Smooth muscle cell (in vitro differentiated cells): ENCODE measurements at regions not wholly inside any gene's neighbourhood (a gene's known extent, or its start where the extent isn't known, plus 50 kb on each side); places are given as distances from the start of the nearest gene placed in this dataset.
A peak's percentile ranks its signal among the peaks of the same experiment; 100 is the strongest.

ENCODE experiments used
- DNase-seq: peaks from one replicate; lab custom pipeline; 2025; ENCODE audit not compliant: unreplicated experiment; lab: John Stamatoyannopoulos, UW
- H2AFZ ChIP-seq: fragments of 200-600 bp; sonication (generic); 2 replicates; pipeline ENCODE4 v1.6.0; 2016; ENCODE audit warnings: antibody characterized with exemption, low read depth, mild to moderate bottlenecking
- H3F3A ChIP-seq: fragments of 200-600 bp; sonication (generic); 2 replicates; pipeline ENCODE4 v1.6.0; 2017; ENCODE audit warnings: antibody characterized with exemption, low read depth
- H3K27ac ChIP-seq: fragments of 200-600 bp; sonication (generic); 2 replicates; pipeline ENCODE4 v1.5.1; 2016; ENCODE audit warnings: low read depth, mild to moderate bottlenecking
- H3K27me3 ChIP-seq: fragments of 200-600 bp; sonication (generic); 2 replicates; pipeline ENCODE4 v1.6.1; 2016; ENCODE audit warnings: low read depth, mild to moderate bottlenecking
- H3K36me3 ChIP-seq: fragments of 200-600 bp; sonication (generic); 2 replicates; pipeline ENCODE4 v1.5.1; 2016; ENCODE audit warnings: low read depth
- H3K4me1 ChIP-seq: fragments of 200-600 bp; sonication (generic); 2 replicates; pipeline ENCODE4 v1.5.1; 2016; ENCODE audit warnings: low read depth
- H3K4me2 ChIP-seq: fragments of 200-600 bp; sonication (generic); 2 replicates; pipeline ENCODE4 v1.6.0; 2016; ENCODE audit warnings: mild to moderate bottlenecking
- H3K4me3 ChIP-seq: fragments of 200-600 bp; sonication (generic); 2 replicates; pipeline ENCODE4 v1.5.1; 2016; ENCODE audit warnings: mild to moderate bottlenecking
- H3K79me2 ChIP-seq: fragments of 200-600 bp; sonication (generic); 2 replicates; pipeline ENCODE4 v1.6.0; 2016; ENCODE audit warnings: low read depth, mild to moderate bottlenecking
- H3K9ac ChIP-seq: fragments of 200-600 bp; sonication (generic); 2 replicates; pipeline ENCODE4 v1.6.0; 2016; ENCODE audit warnings: low read depth
- H3K9me3 ChIP-seq: fragments of 200-600 bp; sonication (generic); replicated peaks from 2 replicates; pipeline ENCODE4 v1.5.1; 2016; ENCODE audit warnings: low read depth
- H4K20me1 ChIP-seq: fragments of 200-600 bp; sonication (generic); 2 replicates; pipeline ENCODE4 v1.6.0; 2016; ENCODE audit warnings: low read depth
- CTCF ChIP-seq: fragments of 200-600 bp; sonication (generic); IDR thresholded peaks from 2 replicates; pipeline ENCODE4 v1.5.1; 2017; ENCODE audit warnings: borderline replicate concordance, mild to moderate bottlenecking, antibody characterized with exemption; ENCODE audit not compliant: insufficient read depth, poor library complexity, severe bottlenecking
- WGBS: methylation state at CpG from one replicate; pipeline ENCODE4 v1.1.7; 2016; ENCODE audit warnings: low lambda C conversion rate; 5-methylcytosine and 5-hydroxymethylcytosine counted together

- Histone ChIP-seq H3K27ac (no peak overlapping the region), H3K4me3 (no peak overlapping the region), H2AFZ (no peak overlapping the region), H3F3A (no peaks in the 10 kb centered on the region), H4K20me1 (no peaks in the 10 kb centered on the region), H3K27me3 (no peaks in the 10 kb centered on the region), H3K36me3 (no peaks in the 10 kb centered on the region), H3K4me2 (no peak overlapping the region), H3K4me1 (no peaks in the 10 kb centered on the region), H3K9me3 (no peaks in the 10 kb centered on the region), H3K79me2 (no peaks in the 10 kb centered on the region), H3K9ac (no peak overlapping the region)
- TF ChIP-seq CTCF, result no peak
- no peak for DNase-seq
Observed at GRCh38 chr12:39032034-39032433, 126.6 kb upstream of the CPNE8 start.

GRCh38 chr12:39028382-39028781 is 123.0 kb upstream of the CPNE8 start:
- Histone ChIP-seq H3F3A (no peaks in the 10 kb centered on the region), H2AFZ (no peak overlapping the region)

GRCh38 chr12:39012870-39013269 is 107.5 kb upstream of the CPNE8 start:
- Histone ChIP-seq H3K9me3 (no peaks in the 10 kb centered on the region), H3K27ac (no peak overlapping the region), H3K4me1 (no peaks in the 10 kb centered on the region), H3K9ac (no peak overlapping the region), H3K36me3 (no peaks in the 10 kb centered on the region), H3F3A (no peaks in the 10 kb centered on the region), H3K79me2 (no peaks in the 10 kb centered on the region), H3K27me3 (no peaks in the 10 kb centered on the region), H4K20me1 (no peaks in the 10 kb centered on the region), H3K4me3 (no peak overlapping the region), H3K4me2 (no peak overlapping the region), H2AFZ (no peak overlapping the region)
- no peak for DNase-seq
- no peak for TF ChIP-seq CTCF
- WGBS, result 82% methylated on average over 1 of the region's 1 CpG

More at GRCh38 chr12:39028382-39028781, 123.0 kb upstream of the CPNE8 start:
- no peak for DNase-seq
- Histone ChIP-seq H3K27me3 (no peaks in the 10 kb centered on the region), H3K4me3 (no peak overlapping the region), H3K79me2 (no peaks in the 10 kb centered on the region), H3K9me3 (peaks cover 4% of the 10 kb centered on the region), H3K4me2 (no peak overlapping the region), H4K20me1 (no peaks in the 10 kb centered on the region), H3K27ac (no peak overlapping the region), H3K4me1 (no peaks in the 10 kb centered on the region), H3K9ac (no peak overlapping the region), H3K36me3 (no peaks in the 10 kb centered on the region)
- WGBS, result 97% methylated on average over 1 of the region's 1 CpG
- no peak for TF ChIP-seq CTCF

- H3K9me3 ChIP-seq, result no peaks in the 10 kb centered on the region
- H3K79me2 ChIP-seq, result no peaks in the 10 kb centered on the region
- H3K4me2 ChIP-seq, result no peak overlapping the region
- H2AFZ ChIP-seq, result peak overlapping the region; percentile 82
- WGBS, result 58% methylated on average over 2 of the region's 2 CpGs
- H3K4me1 ChIP-seq, result no peaks in the 10 kb centered on the region
- no peak overlapping the region for H3K9ac ChIP-seq
- H3K36me3 ChIP-seq, result no peaks in the 10 kb centered on the region
- no peak for DNase-seq
- no peaks in the 10 kb centered on the region for H3K27me3 ChIP-seq
- H3F3A ChIP-seq, result no peaks in the 10 kb centered on the region
- H3K27ac ChIP-seq, result no peak overlapping the region
- H3K4me3 ChIP-seq, result no peak overlapping the region
- H4K20me1 ChIP-seq, result no peaks in the 10 kb centered on the region
- no peak for TF ChIP-seq CTCF
Observed at GRCh38 chr12:39011166-39011565, 105.8 kb upstream of the CPNE8 start.
